GM12878 (cell line): ENCODE measurements at regions not wholly inside any gene's neighbourhood (a gene's known extent, or its start where the extent isn't known, plus 50 kb on each side); places are given as distances from the start of the nearest gene placed in this dataset.

Experiments
- ATAC-seq: fragments of 200-7000 bp; cut with Tn5 transposase; 3 replicates; pipeline ENCODE4 v1.9.1; 2020; ENCODE audit warnings: mild to moderate bottlenecking, moderate library complexity
- BruUV-seq: library from RNA; stranded (reverse); fragments of 400-500 nt; replicated peaks from 2 replicates; lab custom pipeline; 2021; lab: Mats Ljungman, UMichigan
- CTCF ChIA-PET: fragments of 300-600 bp; sonication (Branson Sonifier 250); formaldehyde crosslinking; extraction: SDS; loops from one replicate; lab custom pipeline; 2021; ENCODE audit warnings: inconsistent platforms; lab: Yijun Ruan, JAX
- POLR2A ChIA-PET: fragments of 350-600 bp; formaldehyde crosslinking; extraction: SDS; loops from one replicate; lab custom pipeline; 2021; ENCODE audit warnings: inconsistent platforms; lab: Charles Lee
- RAD21 ChIA-PET: fragments of 300-600 bp; sonication (Branson Sonifier 250); formaldehyde crosslinking; loops from one replicate; lab custom pipeline; 2023; ENCODE audit warnings: antibody characterized with exemption; ENCODE audit not compliant: unreplicated experiment; lab: Charles Lee
- SMC1A ChIA-PET: fragments of 300-600 bp; sonication (Branson Sonifier 250); formaldehyde crosslinking; loops from one replicate; lab custom pipeline; 2023; ENCODE audit not compliant: unreplicated experiment, uncharacterized antibody; lab: Charles Lee
- DNase-seq: peaks from one replicate; pipeline ENCODE4 v3.0.0-alpha.2; 2011; ENCODE audit warnings: low read depth, low spot score
- FAIRE-seq: peaks from 3 replicates; lab custom pipeline; 2011; peaks lifted over from hg19 to GRCh38; lab: Jason Lieb, UNC
- H2AFZ ChIP-seq: 2 replicates; pipeline ENCODE4 v1.6.0; 2011; ENCODE audit warnings: low read depth, low read length, control low read depth; ENCODE audit not compliant: control insufficient read depth
- H3K27ac ChIP-seq: 2 replicates; pipeline ENCODE4 v1.5.1; 2011; ENCODE audit warnings: control low read depth; ENCODE audit not compliant: control insufficient read depth, insufficient read depth
- H3K27me3 ChIP-seq, 2 experiments: replicated peaks in 1 of 2; 2 replicates each; pipeline versions ENCODE4 v1.6.0 to v1.6.1; 2011; ENCODE audit warnings: low read length in 1 of 2; ENCODE audit not compliant: control insufficient read depth in 2 of 2, insufficient read depth in 2 of 2
- H3K36me3 ChIP-seq, 2 experiments: 2 replicates each; pipeline ENCODE4 v1.5.1; 2011; ENCODE audit warnings: low read length in 1 of 2; ENCODE audit not compliant: control insufficient read depth in 2 of 2, insufficient read depth in 2 of 2
- H3K4me1 ChIP-seq: 2 replicates; pipeline ENCODE4 v1.6.1; 2011; ENCODE audit warnings: mild to moderate bottlenecking, low read length, moderate library complexity, mixed read lengths; ENCODE audit not compliant: control insufficient read depth, insufficient read depth
- H3K4me2 ChIP-seq: 2 replicates; pipeline ENCODE4 v1.6.0; 2011; ENCODE audit warnings: control low read depth; ENCODE audit not compliant: control insufficient read depth, insufficient read depth
- H3K4me3 ChIP-seq: fragments of 200-600 bp; sonication (generic); 2 replicates; pipeline ENCODE4 v1.5.1; 2016
- H3K79me2 ChIP-seq: 2 replicates; pipeline ENCODE4 v1.6.0; 2011; ENCODE audit warnings: low read length; ENCODE audit not compliant: control insufficient read depth, insufficient read depth
- H3K9ac ChIP-seq: 2 replicates; pipeline ENCODE4 v1.8.0; 2011; ENCODE audit warnings: low read length, control low read depth, mixed read lengths; ENCODE audit not compliant: control insufficient read depth, insufficient read depth
- H3K9me3 ChIP-seq: replicated peaks from 3 replicates; pipeline ENCODE4 v1.5.1; 2011; ENCODE audit warnings: mild to moderate bottlenecking, low read length; ENCODE audit not compliant: control insufficient read depth, insufficient read depth
- H4K20me1 ChIP-seq: 2 replicates; pipeline ENCODE4 v1.6.0; 2011; ENCODE audit not compliant: control insufficient read depth, insufficient read depth
- CHD1 ChIP-seq: IDR thresholded peaks from 2 replicates; pipeline ENCODE4 v1.6.1; 2012; ENCODE audit warnings: low read depth, low read length, improper control_type of control experiment
- DPF2 ChIP-seq: fragments of 450-650 bp; IDR thresholded peaks from 2 replicates; pipeline ENCODE4 v1.6.1; 2017; ENCODE audit warnings: mild to moderate bottlenecking
- SREBF1 ChIP-seq: IDR thresholded peaks from 2 replicates; pipeline ENCODE4 v1.6.1; 2012; ENCODE audit warnings: mild to moderate bottlenecking, low read length
- WGBS: methylation state at CpG from one replicate; pipeline ENCODE4 v1.1.6; 2016; ENCODE audit warnings: low lambda C conversion rate; ENCODE audit not compliant: insufficient replicate concordance, insufficient coverage; ENCODE audit errors: missing lambda C conversion rate; 5-methylcytosine and 5-hydroxymethylcytosine counted together
- in situ Hi-C: fragments of 300-500 bp; cut with MboI; formaldehyde crosslinking; loops from 9 replicates; pipeline ENCODE4 v1.14.3; 2018; ENCODE audit warnings: mixed read lengths
- intact Hi-C: fragments of 100-400 bp; cut with micrococcal nuclease; formaldehyde crosslinking; loops from one replicate; pipeline ENCODE4 v1.14.2; 2022; ENCODE audit not compliant: unreplicated experiment
- TF ChIP-seq, protein P1 (sequence below): fragments of 450-650 bp; IDR thresholded peaks from 2 replicates; pipeline ENCODE4 v1.6.1; 2014; ENCODE audit warnings: mild to moderate bottlenecking
- TF ChIP-seq, protein P2 (sequence below): fragments of 450-650 bp; conservative IDR thresholded peaks from 2 replicates; pipeline ENCODE4 v1.6.1; 2017; ENCODE audit warnings: mild to moderate bottlenecking, moderate library complexity

DNA sequence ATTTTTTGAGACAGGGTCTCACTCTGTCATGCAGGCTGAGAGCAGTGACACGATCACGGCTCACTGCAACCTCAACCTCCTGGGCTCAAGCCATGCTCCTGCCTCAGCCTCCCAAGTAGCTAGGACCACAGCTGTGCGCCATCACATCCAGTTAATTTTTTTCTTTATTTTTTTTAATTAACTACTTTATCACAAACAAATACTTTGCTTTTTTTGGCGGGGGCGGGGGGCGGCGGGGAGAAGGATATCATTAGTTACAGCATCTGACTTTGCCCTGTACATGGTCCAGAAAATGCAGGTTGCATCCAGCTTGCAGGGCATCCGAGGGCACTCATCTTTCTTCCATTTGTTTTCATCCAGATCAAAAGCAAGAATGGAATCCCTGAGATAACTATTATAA is 201.8 kb upstream of the IER5L start:
- no peaks in the 10 kb centered on the region for H4K20me1 ChIP-seq
- in situ Hi-C loops = no loop called here
- H3K4me3 ChIP-seq = no peak overlapping the region
- 40% methylated on average over 8 of the region's 8 CpGs for WGBS
- H3K27me3 ChIP-seq = no peaks in the 10 kb centered on the region; a peak in 3 of 4 replicates
- no peak overlapping the region for H3K9ac ChIP-seq
- no peak for ATAC-seq
- no peak overlapping the region for H2AFZ ChIP-seq
- BruUV-seq = no TSS peak
- POLR2A ChIA-PET = interaction anchor here (0.6 kb wide), 1 partner anchor 310 kb away, joined by 3 read pairs; no protein-coding TSS in a partner anchor
- H3K36me3 ChIP-seq = no peaks in the 10 kb centered on the region
- RAD21 ChIA-PET = interaction anchor here (1.6 kb wide), 1 partner anchor 249 kb away, joined by 3 read pairs; no protein-coding TSS in a partner anchor
- no peaks in the 10 kb centered on the region for H3K79me2 ChIP-seq
- TF ChIP-seq CHD1 = no peak
- TF ChIP-seq DPF2 = no peak
- no peak for TF ChIP-seq SREBF1
- TF ChIP-seq, protein P1, sequence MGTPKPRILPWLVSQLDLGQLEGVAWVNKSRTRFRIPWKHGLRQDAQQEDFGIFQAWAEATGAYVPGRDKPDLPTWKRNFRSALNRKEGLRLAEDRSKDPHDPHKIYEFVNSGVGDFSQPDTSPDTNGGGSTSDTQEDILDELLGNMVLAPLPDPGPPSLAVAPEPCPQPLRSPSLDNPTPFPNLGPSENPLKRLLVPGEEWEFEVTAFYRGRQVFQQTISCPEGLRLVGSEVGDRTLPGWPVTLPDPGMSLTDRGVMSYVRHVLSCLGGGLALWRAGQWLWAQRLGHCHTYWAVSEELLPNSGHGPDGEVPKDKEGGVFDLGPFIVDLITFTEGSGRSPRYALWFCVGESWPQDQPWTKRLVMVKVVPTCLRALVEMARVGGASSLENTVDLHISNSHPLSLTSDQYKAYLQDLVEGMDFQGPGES = no peak
- TF ChIP-seq, protein P2, sequence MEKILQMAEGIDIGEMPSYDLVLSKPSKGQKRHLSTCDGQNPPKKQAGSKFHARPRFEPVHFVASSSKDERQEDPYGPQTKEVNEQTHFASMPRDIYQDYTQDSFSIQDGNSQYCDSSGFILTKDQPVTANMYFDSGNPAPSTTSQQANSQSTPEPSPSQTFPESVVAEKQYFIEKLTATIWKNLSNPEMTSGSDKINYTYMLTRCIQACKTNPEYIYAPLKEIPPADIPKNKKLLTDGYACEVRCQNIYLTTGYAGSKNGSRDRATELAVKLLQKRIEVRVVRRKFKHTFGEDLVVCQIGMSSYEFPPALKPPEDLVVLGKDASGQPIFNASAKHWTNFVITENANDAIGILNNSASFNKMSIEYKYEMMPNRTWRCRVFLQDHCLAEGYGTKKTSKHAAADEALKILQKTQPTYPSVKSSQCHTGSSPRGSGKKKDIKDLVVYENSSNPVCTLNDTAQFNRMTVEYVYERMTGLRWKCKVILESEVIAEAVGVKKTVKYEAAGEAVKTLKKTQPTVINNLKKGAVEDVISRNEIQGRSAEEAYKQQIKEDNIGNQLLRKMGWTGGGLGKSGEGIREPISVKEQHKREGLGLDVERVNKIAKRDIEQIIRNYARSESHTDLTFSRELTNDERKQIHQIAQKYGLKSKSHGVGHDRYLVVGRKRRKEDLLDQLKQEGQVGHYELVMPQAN = no peak
- intact Hi-C loops = no loop called here
- CTCF ChIA-PET = no interaction called here
- DNase-seq = no peak
- FAIRE-seq = no peak
- H3K4me2 ChIP-seq = no peak overlapping the region
- no peak overlapping the region for H3K27ac ChIP-seq
- H3K4me1 ChIP-seq = peaks cover 14% of the 10 kb centered on the region
- SMC1A ChIA-PET = interaction anchor here (0.6 kb wide), 1 partner anchor 95 kb away, joined by 3 read pairs; no protein-coding TSS in a partner anchor
- no peaks in the 10 kb centered on the region for H3K9me3 ChIP-seq
